HCT116 (cell line): ENCODE measurements at regions not wholly inside any gene's neighbourhood (a gene's known extent, or its start where the extent isn't known, plus 50 kb on each side); places are given as distances from the start of the nearest gene placed in this dataset.

Experiments used
- ATAC-seq: fragments of 200-7000 bp; cut with Tn5 transposase; 2 replicates; pipeline ENCODE4 v1.9.1; 2020; ENCODE audit warnings: mild to moderate bottlenecking, moderate library complexity
- BruUV-seq: library from RNA; stranded (reverse); fragments of 400-500 nt; replicated peaks from 2 replicates; lab custom pipeline; 2021; lab: Mats Ljungman, UMichigan
- CTCF ChIA-PET: fragments of 300-600 bp; sonication (Branson Sonifier 250); formaldehyde crosslinking; loops from one replicate; lab custom pipeline; 2021; ENCODE audit warnings: antibody characterized with exemption; lab: Charles Lee
- POLR2A ChIA-PET: fragments of 300-600, 350-600 bp; sonication (Branson Sonifier 250); formaldehyde crosslinking; loops from one replicate; lab custom pipeline; 2021; ENCODE audit warnings: antibody characterized with exemption; lab: Charles Lee
- RAD21 ChIA-PET, 2 experiments: fragments of 300-600 bp; sonication (Branson Sonifier 250); formaldehyde crosslinking; loops; one replicate each; lab custom pipeline; 2023; ENCODE audit warnings: low total read pairs in 2 of 2; ENCODE audit not compliant: uncharacterized antibody in 2 of 2, unreplicated experiment in 2 of 2, low non-redundant PET in 1 of 2; lab: Charles Lee
- DNase-seq: peaks from one replicate; pipeline ENCODE4 v3.0.0-alpha.2; 2010; ENCODE audit warnings: low read depth, low spot score
- H2AFZ ChIP-seq: fragments of 200-600 bp; shearing (Covaris generic), sonication (generic); 2 replicates; pipeline ENCODE4 v1.6.1; 2017; ENCODE audit warnings: low read depth, mixed run types, mixed read lengths, antibody characterized with exemption, low read length; ENCODE audit not compliant: poor library complexity, severe bottlenecking
- H3K27ac ChIP-seq: 2 replicates; pipeline ENCODE4 v1.5.1; 2012; ENCODE audit warnings: low read depth, low read length
- H3K27me3 ChIP-seq: fragments of 200-600 bp; sonication (generic); 2 replicates; pipeline ENCODE4 v1.6.1; 2016; ENCODE audit warnings: mixed run types, low read length, mixed read lengths; ENCODE audit not compliant: insufficient read depth
- H3K36me3 ChIP-seq, 2 experiments: fragments of 200-500 bp in 1 of 2; fragments of 200-600 bp in 1 of 2; sonication (Bioruptor generic) in 1 of 2; sonication (generic) in 1 of 2; 2 replicates each; pipeline versions ENCODE4 v1.5.1 to v1.6.1; 2014 to 2016; ENCODE audit warnings: low read length in 2 of 2, inconsistent platforms in 1 of 2, mixed read lengths in 1 of 2, mixed run types in 1 of 2; ENCODE audit not compliant: insufficient read depth in 2 of 2, control insufficient read depth in 1 of 2
- H3K4me1 ChIP-seq, 2 experiments: fragments of 200-600 bp in 1 of 2; sonication (generic) in 1 of 2; 2 replicates each; pipeline versions ENCODE4 v1.5.1 to v1.6.1; 2012 to 2017; ENCODE audit warnings: low read length in 2 of 2, inconsistent platforms in 1 of 2, mild to moderate bottlenecking in 1 of 2, mixed read lengths in 1 of 2, mixed run types in 1 of 2, moderate library complexity in 1 of 2; ENCODE audit not compliant: insufficient read depth in 2 of 2, control insufficient read depth in 1 of 2
- H3K4me2 ChIP-seq: fragments of 200-600 bp; sonication (generic); 2 replicates; pipeline ENCODE4 v1.6.1; 2017; ENCODE audit warnings: mixed run types, low read length, mixed read lengths
- H3K4me3 ChIP-seq, 2 experiments: fragments of 200-600 bp in 1 of 2; sonication (generic) in 1 of 2; replicated peaks in 1 of 2; 2 replicates each; pipeline ENCODE4 v1.5.1; 2011 to 2016; ENCODE audit warnings: low read length in 2 of 2, control low read depth in 1 of 2, low read depth in 1 of 2, mild to moderate bottlenecking in 1 of 2, mixed read lengths in 1 of 2, mixed run types in 1 of 2
- H3K79me2 ChIP-seq: fragments of 200-600 bp; sonication (generic); 2 replicates; pipeline ENCODE4 v1.6.1; 2017; ENCODE audit warnings: mild to moderate bottlenecking, mixed run types, low read length, moderate library complexity, mixed read lengths; ENCODE audit not compliant: insufficient read depth
- H3K9ac ChIP-seq: fragments of 200-600 bp; sonication (generic); 2 replicates; pipeline ENCODE4 v1.6.1; 2016; ENCODE audit warnings: low read length, mixed read lengths
- H3K9me2 ChIP-seq: fragments of 200-600 bp; sonication (generic), shearing (Covaris generic); 2 replicates; pipeline ENCODE4 v1.6.1; 2017; ENCODE audit warnings: mixed run types, mild to moderate bottlenecking, moderate library complexity; ENCODE audit not compliant: insufficient read depth
- H3K9me3 ChIP-seq, 2 experiments: fragments of 200-500 bp in 1 of 2; fragments of 200-600 bp in 1 of 2; sonication (Bioruptor generic) in 1 of 2; sonication (generic) in 1 of 2; 2 replicates each; pipeline ENCODE4 v1.6.1; 2014 to 2017; ENCODE audit warnings: low read length in 2 of 2, mixed read lengths in 2 of 2, inconsistent platforms in 1 of 2, low read depth in 1 of 2, mild to moderate bottlenecking in 1 of 2, mixed run types in 1 of 2, moderate library complexity in 1 of 2; ENCODE audit not compliant: control insufficient read depth in 1 of 2, insufficient read depth in 1 of 2
- H4K20me1 ChIP-seq: fragments of 200-600 bp; sonication (generic), shearing (Covaris generic); 2 replicates; pipeline ENCODE4 v1.6.1; 2017; ENCODE audit warnings: mixed run types, mild to moderate bottlenecking, moderate library complexity; ENCODE audit not compliant: insufficient read depth
- CBX3 ChIP-seq: IDR thresholded peaks from 2 replicates; pipeline ENCODE4 v1.6.1; 2012; ENCODE audit warnings: low read depth
- CEBPB ChIP-seq: IDR thresholded peaks from 2 replicates; pipeline ENCODE4 v1.6.1; 2012; ENCODE audit warnings: low read depth
- EGR1 ChIP-seq: IDR thresholded peaks from 2 replicates; pipeline ENCODE4 v1.6.1; 2012; ENCODE audit warnings: low read depth
- ELF1 ChIP-seq: IDR thresholded peaks from 2 replicates; pipeline ENCODE4 v1.6.1; 2012; ENCODE audit warnings: low read depth, borderline replicate concordance
- EZH2 ChIP-seq: fragments of 200-600 bp; sonication (generic); IDR thresholded peaks from 2 replicates; pipeline ENCODE4 v1.6.1; 2017; ENCODE audit warnings: antibody characterized with exemption, mixed run types
- EZH2phosphoT487 ChIP-seq: fragments of 200-600 bp; IDR thresholded peaks from 2 replicates; pipeline ENCODE4 v1.6.1; 2018; ENCODE audit warnings: antibody characterized with exemption, borderline replicate concordance
- FOSL1 ChIP-seq: IDR thresholded peaks from 2 replicates; pipeline ENCODE4 v1.6.1; 2012; ENCODE audit warnings: low read depth
- JUND ChIP-seq: IDR thresholded peaks from 2 replicates; pipeline ENCODE4 v1.6.1; 2012
- POLR2A ChIP-seq: IDR thresholded peaks from 2 replicates; pipeline ENCODE4 v1.7.0; 2011; ENCODE audit warnings: borderline replicate concordance; ENCODE audit not compliant: insufficient read depth, insufficient read length; ENCODE audit errors: extremely low read depth
- POLR2AphosphoS5 ChIP-seq: IDR thresholded peaks from 2 replicates; pipeline ENCODE4 v1.6.1; 2011; ENCODE audit warnings: mild to moderate bottlenecking, low read depth, low read length, moderate library complexity
- RAD21 ChIP-seq: IDR thresholded peaks from 2 replicates; pipeline ENCODE4 v1.6.1; 2012; ENCODE audit warnings: low read depth, mild to moderate bottlenecking
- SIN3A ChIP-seq: IDR thresholded peaks from 2 replicates; pipeline ENCODE4 v1.6.1; 2012; ENCODE audit warnings: low read depth
- SRF ChIP-seq: IDR thresholded peaks from 2 replicates; pipeline ENCODE4 v1.6.1; 2012; ENCODE audit warnings: low read depth
- TCF7L2 ChIP-seq: IDR thresholded peaks from 2 replicates; pipeline ENCODE4 v1.7.0; 2011; ENCODE audit warnings: borderline replicate concordance, inconsistent platforms; ENCODE audit not compliant: insufficient read depth, insufficient read length; ENCODE audit errors: extremely low read depth
- ZFX ChIP-seq: fragments of 450-650 bp; IDR thresholded peaks from 2 replicates; pipeline ENCODE4 v1.6.1; 2017
- ZNF274 ChIP-seq: fragments of 200-500 bp; sonication (Bioruptor generic); IDR thresholded peaks from 2 replicates; pipeline ENCODE4 v1.6.1; 2014; ENCODE audit warnings: mild to moderate bottlenecking, low read depth, low read length, inconsistent platforms
- intact Hi-C: fragments of 100-400 bp; cut with micrococcal nuclease; formaldehyde crosslinking; loops from 2 replicates; pipeline ENCODE4 v1.10.0; 2022
- TF ChIP-seq, protein P1 (sequence below): IDR thresholded peaks from 2 replicates; pipeline ENCODE4 v1.6.1; 2012
- TF ChIP-seq, protein P2 (sequence below): IDR thresholded peaks from 2 replicates; pipeline ENCODE4 v1.6.1; 2012

DNA sequence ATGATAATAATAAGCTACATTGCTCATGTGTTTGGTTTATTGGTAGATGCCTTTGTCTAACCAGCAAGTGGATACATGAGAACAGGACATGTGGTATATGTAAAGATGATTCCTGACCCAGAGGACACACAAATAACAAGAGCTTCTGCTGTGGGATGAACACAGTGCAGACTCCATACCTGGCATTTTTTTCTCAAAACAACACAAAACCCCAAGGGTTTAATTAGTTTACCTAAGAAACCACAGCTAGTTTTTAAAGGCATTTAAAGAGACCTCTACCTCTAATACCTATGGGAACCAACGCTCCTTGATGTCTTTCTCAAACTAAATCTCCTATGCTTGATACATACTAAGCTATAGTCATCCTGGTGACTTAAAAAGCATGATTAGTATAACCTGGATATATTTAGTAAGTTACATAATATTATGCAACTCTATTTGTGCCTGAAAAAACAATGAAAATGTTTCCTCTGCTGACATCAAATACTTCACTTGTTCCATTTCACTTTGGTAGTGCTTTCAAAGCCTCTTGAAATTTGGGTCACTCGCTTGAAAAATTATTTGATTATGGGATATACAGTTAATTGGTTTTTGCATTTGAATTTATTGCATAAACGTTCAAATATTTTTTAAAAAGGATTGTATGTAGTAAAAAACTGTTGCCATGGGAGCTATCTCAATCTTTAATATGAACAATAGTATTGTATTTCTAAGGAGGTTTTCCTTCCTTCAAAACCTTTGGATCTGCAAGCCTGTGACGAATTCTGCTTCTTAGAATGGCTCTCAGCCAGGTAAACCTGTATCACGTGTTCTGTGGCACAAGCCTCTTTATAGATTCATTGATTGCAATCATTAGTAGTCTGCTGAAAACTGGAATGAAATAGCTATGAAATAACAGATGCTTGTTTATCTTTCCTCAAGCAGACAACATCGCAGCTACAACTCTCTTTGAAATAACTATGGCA, 233.0 kb upstream of the KCNMB2 start:
- H3K4me1 ChIP-seq, result no peaks in the 10 kb centered on the region
- TF ChIP-seq, protein P1, sequence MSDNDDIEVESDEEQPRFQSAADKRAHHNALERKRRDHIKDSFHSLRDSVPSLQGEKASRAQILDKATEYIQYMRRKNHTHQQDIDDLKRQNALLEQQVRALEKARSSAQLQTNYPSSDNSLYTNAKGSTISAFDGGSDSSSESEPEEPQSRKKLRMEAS, result no peak
- TF ChIP-seq CEBPB (no peak), SIN3A (no peak), JUND (no peak), FOSL1 (no peak), SRF (no peak), POLR2AphosphoS5 (no peak), ELF1 (no peak), ZFX (no peak), TCF7L2 (no peak), EGR1 (no peak), CBX3 (no peak), RAD21 (no peak), EZH2 (no peak), EZH2phosphoT487 (no peak), ZNF274 (no peak), POLR2A (no peak)
- TF ChIP-seq, protein P2, sequence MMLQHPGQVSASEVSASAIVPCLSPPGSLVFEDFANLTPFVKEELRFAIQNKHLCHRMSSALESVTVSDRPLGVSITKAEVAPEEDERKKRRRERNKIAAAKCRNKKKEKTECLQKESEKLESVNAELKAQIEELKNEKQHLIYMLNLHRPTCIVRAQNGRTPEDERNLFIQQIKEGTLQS, result no peak
- no peak overlapping the region for H3K27ac ChIP-seq
- intact Hi-C loops, result no loop called here
- CTCF ChIA-PET, result no interaction called here
- no peaks in the 10 kb centered on the region for H4K20me1 ChIP-seq
- POLR2A ChIA-PET, result no interaction called here
- BruUV-seq, result no TSS peak
- RAD21 ChIA-PET, result no interaction called here
- no peaks in the 10 kb centered on the region for H3K36me3 ChIP-seq
- DNase-seq, result no peak
- H2AFZ ChIP-seq, result no peak overlapping the region
- H3K9me2 ChIP-seq, result no peaks in the 10 kb centered on the region
- H3K27me3 ChIP-seq, result no peaks in the 10 kb centered on the region
- no peak overlapping the region for H3K9ac ChIP-seq
- H3K79me2 ChIP-seq, result no peaks in the 10 kb centered on the region
- ATAC-seq, result no peak
- no peak overlapping the region for H3K4me2 ChIP-seq
- H3K9me3 ChIP-seq, result no peaks in the 10 kb centered on the region
- no peak overlapping the region for H3K4me3 ChIP-seq
